ENCODE measurements at regions not wholly inside any gene's neighbourhood (a gene's known extent, or its start where the extent isn't known, plus 50 kb on each side); places are given as distances from the start of the nearest gene placed in this dataset.

GRCh38 chr1:42052072-42052699, 101.0 kb upstream of the GUCA2B start:
- DNase-seq, result no peak
- H3K27me3 ChIP-seq (ENCODE audit: insufficient read depth in 3 of 3, low read length in 2 of 3), result no peaks in the 10 kb centered on the region
- intact Hi-C loops (cut with DNase I), result no loop called here
- no peak overlapping the region for H3K27ac ChIP-seq
- no peaks in the 10 kb centered on the region for H3K4me1 ChIP-seq
- no peaks in the 10 kb centered on the region for H3K9me3 ChIP-seq
- TF ChIP-seq CTCF (IDR thresholded peaks at IDR 0.05), result no peak
- H3K36me3 ChIP-seq (ENCODE audit: insufficient read depth in 1 of 2, low read depth in 1 of 2), result no peaks in the 10 kb centered on the region
- no peak overlapping the region for H3K4me3 ChIP-seq
- 50 to 53% (median 51%) methylated on average over 5 of the region's 5 CpGs for WGBS, 3 donors
- ATAC-seq, result no peak

- Histone ChIP-seq H3K27me3 (ENCODE audit: insufficient read depth in 3 of 3, low read length in 2 of 3) (no peaks in the 10 kb centered on the region), H3K4me3 (no peak overlapping the region), H3K4me1 (no peaks in the 10 kb centered on the region), H3K36me3 (ENCODE audit: insufficient read depth in 1 of 2, low read depth in 1 of 2) (no peaks in the 10 kb centered on the region), H3K9me3 (no peaks in the 10 kb centered on the region), H3K27ac (no peak overlapping the region)
- TF ChIP-seq CTCF (IDR thresholded peaks at IDR 0.05), result no peak
- intact Hi-C loops (cut with DNase I), result no loop called here
- DNase-seq (no peak), ATAC-seq (no peak)
- WGBS, 3 donors, result 78 to 85% (median 80%) methylated on average over 1 of the region's 1 CpG
Observed at GRCh38 chr1:42047508-42047880, 105.7 kb upstream of the GUCA2B start.

- ATAC-seq, result peak; percentile 72 to 97 (median 94)
- Histone ChIP-seq H3K9me3 (no peaks in the 10 kb centered on the region), H3K36me3 (ENCODE audit: insufficient read depth in 1 of 2, low read depth in 1 of 2) (no peaks in the 10 kb centered on the region), H3K4me1 (no peaks in the 10 kb centered on the region), H3K27me3 (ENCODE audit: insufficient read depth in 3 of 3, low read length in 2 of 3) (no peaks in the 10 kb centered on the region), H3K4me3 (no peak overlapping the region), H3K27ac (no peak overlapping the region)
- WGBS, 3 donors, result 28 to 41% (median 37%) methylated on average over 4 of the region's 4 CpGs
- peak in 1 of 2 donors; percentile 53 for DNase-seq
- intact Hi-C loops (cut with DNase I), result no loop called here
- TF ChIP-seq CTCF (IDR thresholded peaks at IDR 0.05), result no peak
Observed at GRCh38 chr1:42046761-42047507, 106.3 kb upstream of the GUCA2B start.

GRCh38 chr1:42044346-42044745, 108.9 kb upstream of the GUCA2B start:
- H3K9me3 ChIP-seq, result no peaks in the 10 kb centered on the region
- 95 to 97% (median 97%) methylated on average over 3 of the region's 3 CpGs for WGBS, 3 donors
- H3K27ac ChIP-seq, result no peak overlapping the region
- H3K27me3 ChIP-seq (ENCODE audit: insufficient read depth in 3 of 3, low read length in 2 of 3), result no peaks in the 10 kb centered on the region
- no peak overlapping the region for H3K4me3 ChIP-seq
- no peaks in the 10 kb centered on the region for H3K36me3 ChIP-seq (ENCODE audit: insufficient read depth in 1 of 2, low read depth in 1 of 2)
- no peaks in the 10 kb centered on the region for H3K4me1 ChIP-seq
- DNase-seq (no peak), ATAC-seq (no peak)
- intact Hi-C loops (cut with DNase I), result no loop called here
- no peak for TF ChIP-seq CTCF (IDR thresholded peaks at IDR 0.05)
